Panc1 (cell line): ENCODE measurements at regions not wholly inside any gene's neighbourhood (a gene's known extent, or its start where the extent isn't known, plus 50 kb on each side); places are given as distances from the start of the nearest gene placed in this dataset.

Source experiments
- ATAC-seq: fragments of 200-7000 bp; cut with Tn5 transposase; 2 replicates; pipeline ENCODE4 v1.9.1; 2020; ENCODE audit warnings: mild to moderate bottlenecking, moderate library complexity
- BruUV-seq: library from RNA; stranded (reverse); fragments of 400-500 nt; replicated peaks from 2 replicates; lab custom pipeline; 2021; lab: Mats Ljungman, UMichigan
- CTCF ChIA-PET: fragments of 300-600 bp; sonication (Branson Sonifier 250); formaldehyde crosslinking; loops from one replicate; lab custom pipeline; 2022; ENCODE audit warnings: antibody characterized with exemption; lab: Charles Lee
- POLR2A ChIA-PET: fragments of 300-600 bp; sonication (Branson Sonifier 250); formaldehyde crosslinking; loops from one replicate; lab custom pipeline; 2022; ENCODE audit warnings: antibody characterized with exemption; lab: Charles Lee
- DNase-seq: peaks from one replicate; pipeline ENCODE4 v3.0.0-alpha.2; 2010; ENCODE audit warnings: low read depth, low spot score
- H3K27ac ChIP-seq: 2 replicates; pipeline ENCODE4 v1.5.1; 2011; ENCODE audit warnings: mild to moderate bottlenecking, low read length, inconsistent platforms
- H3K27me3 ChIP-seq: fragments of 200-500 bp; sonication (Bioruptor generic); 2 replicates; pipeline ENCODE4 v1.6.0; 2014; ENCODE audit warnings: low read length, inconsistent platforms; ENCODE audit not compliant: control insufficient read depth, insufficient read depth
- H3K36me3 ChIP-seq: fragments of 200-500 bp; sonication (Bioruptor generic); 2 replicates; pipeline ENCODE4 v1.5.1; 2014; ENCODE audit warnings: inconsistent platforms, mild to moderate bottlenecking, low read length, moderate library complexity; ENCODE audit not compliant: control insufficient read depth, insufficient read depth
- H3K4me1 ChIP-seq: 2 replicates; pipeline ENCODE4 v1.5.1; 2011; ENCODE audit warnings: inconsistent platforms, mild to moderate bottlenecking, low read length, moderate library complexity; ENCODE audit not compliant: control insufficient read depth, insufficient read depth
- H3K4me3 ChIP-seq, 2 experiments: 2 replicates each; pipeline ENCODE4 v1.5.1; 2011 to 2012; ENCODE audit warnings: low read depth in 2 of 2, low read length in 2 of 2, mild to moderate bottlenecking in 2 of 2, inconsistent platforms in 1 of 2, moderate library complexity in 1 of 2
- H3K9me3 ChIP-seq: fragments of 200-500 bp; sonication (Bioruptor generic); 2 replicates; pipeline ENCODE4 v1.5.1; 2014; ENCODE audit warnings: low read depth, mild to moderate bottlenecking, inconsistent platforms, low read length, moderate library complexity; ENCODE audit not compliant: control insufficient read depth, insufficient read depth
- POLR2AphosphoS5 ChIP-seq: IDR thresholded peaks from 2 replicates; pipeline ENCODE4 v1.6.1; 2012; ENCODE audit warnings: mild to moderate bottlenecking, low read depth, low read length, moderate library complexity
- SIN3A ChIP-seq: IDR thresholded peaks from 2 replicates; pipeline ENCODE4 v1.6.1; 2012; ENCODE audit warnings: low read depth, mild to moderate bottlenecking, low read length, moderate library complexity, borderline replicate concordance; ENCODE audit not compliant: insufficient read depth
- TCF7L2 ChIP-seq: IDR thresholded peaks from 2 replicates; pipeline ENCODE4 v1.6.1; 2011; ENCODE audit warnings: mild to moderate bottlenecking, low read depth, low read length, inconsistent platforms
- in situ Hi-C: cut with HindIII; loops from 2 replicates; pipeline ENCODE4 v1.10.0; 2016; ENCODE audit warnings: low sequenced_read_pairs, low pct_unique_long_range_greater_than_20kb
- intact Hi-C: fragments of 100-400 bp; cut with micrococcal nuclease; formaldehyde crosslinking; loops from one replicate; pipeline ENCODE4 v1.10.0; 2022; ENCODE audit not compliant: unreplicated experiment
- TF ChIP-seq, protein P1 (sequence below), 2 experiments: IDR thresholded peaks; 2 replicates each; pipeline ENCODE4 v1.6.1; 2011 to 2012; ENCODE audit warnings: low read depth in 2 of 2, control low read depth in 1 of 2, low read length in 1 of 2, mild to moderate bottlenecking in 1 of 2, moderate library complexity in 1 of 2; ENCODE audit not compliant: insufficient read depth in 1 of 2
- TF ChIP-seq, protein P2 (sequence below): fragments of 450-650 bp; IDR thresholded peaks from 2 replicates; pipeline ENCODE4 v1.5.1; 2017; ENCODE audit warnings: mild to moderate bottlenecking

GRCh38 chr5:8136271-8136670 lies 267.3 kb downstream of the MTRR start:
- no peaks in the 10 kb centered on the region for H3K36me3 ChIP-seq
- intact Hi-C loops = no loop called here
- no peak overlapping the region for H3K4me3 ChIP-seq
- in situ Hi-C loops = no loop called here
- CTCF ChIA-PET = no interaction called here
- no peaks in the 10 kb centered on the region for H3K27me3 ChIP-seq
- DNase-seq (no peak), ATAC-seq (no peak)
- no peaks in the 10 kb centered on the region for H3K9me3 ChIP-seq
- TF ChIP-seq, protein P1, sequence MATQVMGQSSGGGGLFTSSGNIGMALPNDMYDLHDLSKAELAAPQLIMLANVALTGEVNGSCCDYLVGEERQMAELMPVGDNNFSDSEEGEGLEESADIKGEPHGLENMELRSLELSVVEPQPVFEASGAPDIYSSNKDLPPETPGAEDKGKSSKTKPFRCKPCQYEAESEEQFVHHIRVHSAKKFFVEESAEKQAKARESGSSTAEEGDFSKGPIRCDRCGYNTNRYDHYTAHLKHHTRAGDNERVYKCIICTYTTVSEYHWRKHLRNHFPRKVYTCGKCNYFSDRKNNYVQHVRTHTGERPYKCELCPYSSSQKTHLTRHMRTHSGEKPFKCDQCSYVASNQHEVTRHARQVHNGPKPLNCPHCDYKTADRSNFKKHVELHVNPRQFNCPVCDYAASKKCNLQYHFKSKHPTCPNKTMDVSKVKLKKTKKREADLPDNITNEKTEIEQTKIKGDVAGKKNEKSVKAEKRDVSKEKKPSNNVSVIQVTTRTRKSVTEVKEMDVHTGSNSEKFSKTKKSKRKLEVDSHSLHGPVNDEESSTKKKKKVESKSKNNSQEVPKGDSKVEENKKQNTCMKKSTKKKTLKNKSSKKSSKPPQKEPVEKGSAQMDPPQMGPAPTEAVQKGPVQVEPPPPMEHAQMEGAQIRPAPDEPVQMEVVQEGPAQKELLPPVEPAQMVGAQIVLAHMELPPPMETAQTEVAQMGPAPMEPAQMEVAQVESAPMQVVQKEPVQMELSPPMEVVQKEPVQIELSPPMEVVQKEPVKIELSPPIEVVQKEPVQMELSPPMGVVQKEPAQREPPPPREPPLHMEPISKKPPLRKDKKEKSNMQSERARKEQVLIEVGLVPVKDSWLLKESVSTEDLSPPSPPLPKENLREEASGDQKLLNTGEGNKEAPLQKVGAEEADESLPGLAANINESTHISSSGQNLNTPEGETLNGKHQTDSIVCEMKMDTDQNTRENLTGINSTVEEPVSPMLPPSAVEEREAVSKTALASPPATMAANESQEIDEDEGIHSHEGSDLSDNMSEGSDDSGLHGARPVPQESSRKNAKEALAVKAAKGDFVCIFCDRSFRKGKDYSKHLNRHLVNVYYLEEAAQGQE (IDR thresholded peaks at IDR 0.05; ENCODE audit: insufficient read depth in 1 of 2, low read depth in 2 of 2, low read length in 1 of 2) = no peak
- TF ChIP-seq TCF7L2 (no peak), POLR2AphosphoS5 (no peak)
- no peak overlapping the region for H3K27ac ChIP-seq
- BruUV-seq = no TSS peak
- H3K4me1 ChIP-seq = no peaks in the 10 kb centered on the region
- POLR2A ChIA-PET = interaction anchor here (0.5 kb wide), 1 partner anchor 10 kb away, joined by 3 read pairs; no protein-coding TSS in a partner anchor

GRCh38 chr5:8137941-8138550 lies 269.1 kb downstream of the MTRR start:
- DNase-seq = no peak
- Histone ChIP-seq H3K4me1 (no peaks in the 10 kb centered on the region), H3K4me3 (no peak overlapping the region), H3K9me3 (no peaks in the 10 kb centered on the region), H3K36me3 (no peaks in the 10 kb centered on the region), H3K27me3 (no peaks in the 10 kb centered on the region), H3K27ac (no peak overlapping the region)
- no peak for ATAC-seq
- intact Hi-C loops (no loop called here), in situ Hi-C loops (no loop called here)
- ChIA-PET POLR2A (no interaction called here), CTCF (no interaction called here)
- BruUV-seq = no TSS peak
- TF ChIP-seq TCF7L2 = no peak
- no peak for TF ChIP-seq SIN3A
- TF ChIP-seq POLR2AphosphoS5 = no peak
- TF ChIP-seq, protein P2, sequence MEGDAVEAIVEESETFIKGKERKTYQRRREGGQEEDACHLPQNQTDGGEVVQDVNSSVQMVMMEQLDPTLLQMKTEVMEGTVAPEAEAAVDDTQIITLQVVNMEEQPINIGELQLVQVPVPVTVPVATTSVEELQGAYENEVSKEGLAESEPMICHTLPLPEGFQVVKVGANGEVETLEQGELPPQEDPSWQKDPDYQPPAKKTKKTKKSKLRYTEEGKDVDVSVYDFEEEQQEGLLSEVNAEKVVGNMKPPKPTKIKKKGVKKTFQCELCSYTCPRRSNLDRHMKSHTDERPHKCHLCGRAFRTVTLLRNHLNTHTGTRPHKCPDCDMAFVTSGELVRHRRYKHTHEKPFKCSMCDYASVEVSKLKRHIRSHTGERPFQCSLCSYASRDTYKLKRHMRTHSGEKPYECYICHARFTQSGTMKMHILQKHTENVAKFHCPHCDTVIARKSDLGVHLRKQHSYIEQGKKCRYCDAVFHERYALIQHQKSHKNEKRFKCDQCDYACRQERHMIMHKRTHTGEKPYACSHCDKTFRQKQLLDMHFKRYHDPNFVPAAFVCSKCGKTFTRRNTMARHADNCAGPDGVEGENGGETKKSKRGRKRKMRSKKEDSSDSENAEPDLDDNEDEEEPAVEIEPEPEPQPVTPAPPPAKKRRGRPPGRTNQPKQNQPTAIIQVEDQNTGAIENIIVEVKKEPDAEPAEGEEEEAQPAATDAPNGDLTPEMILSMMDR = no peak

GRCh38 chr5:8138884-8139283 lies 269.9 kb downstream of the MTRR start:
- no TSS peak for BruUV-seq
- in situ Hi-C loops = no loop called here

More at GRCh38 chr5:8138884-8139283, 269.9 kb downstream of the MTRR start:
- TF ChIP-seq POLR2AphosphoS5 = no peak
- TF ChIP-seq TCF7L2 = no peak
- TF ChIP-seq SIN3A = no peak
- TF ChIP-seq, protein P1 (IDR thresholded peaks at IDR 0.05; ENCODE audit: insufficient read depth in 1 of 2, low read depth in 2 of 2, low read length in 1 of 2) = no peak
- TF ChIP-seq, protein P2 = no peak
- Histone ChIP-seq H3K9me3 (no peaks in the 10 kb centered on the region), H3K4me3 (no peak overlapping the region), H3K27me3 (no peaks in the 10 kb centered on the region), H3K27ac (no peak overlapping the region), H3K36me3 (no peaks in the 10 kb centered on the region), H3K4me1 (no peaks in the 10 kb centered on the region)
- CTCF ChIA-PET = no interaction called here
- DNase-seq (no peak), ATAC-seq (no peak)
- POLR2A ChIA-PET = no interaction called here
- intact Hi-C loops = no loop called here
